A204.1 (cell line): ENCODE measurements at regions not wholly inside any gene's neighbourhood (a gene's known extent, or its start where the extent isn't known, plus 50 kb on each side); places are given as distances from the start of the nearest gene placed in this dataset.

Experiments
- FAIRE-seq: peaks from 2 replicates; lab custom pipeline; 2012; peaks lifted over from hg19 to GRCh38; lab: Jason Lieb, UNC

DNA sequence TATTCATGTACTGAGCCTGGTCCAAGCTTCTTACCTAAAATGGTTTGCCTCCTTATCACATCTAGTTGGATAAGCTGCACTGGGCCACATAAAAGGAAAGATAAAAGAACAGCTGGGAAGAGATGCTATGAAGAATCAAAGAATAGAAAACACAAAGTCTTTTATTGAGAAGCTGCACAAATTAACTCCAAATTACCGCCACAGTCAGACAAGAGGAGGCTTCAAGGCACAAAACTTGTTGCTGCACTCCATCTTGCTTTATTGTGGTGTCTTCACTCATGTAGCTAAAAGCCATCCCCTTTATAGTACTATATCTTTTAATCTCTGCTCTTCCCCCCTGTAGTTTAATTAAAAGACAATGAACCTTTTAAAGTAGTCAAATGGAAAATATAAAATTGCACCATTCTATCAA lies 330.6 kb upstream of the PMFBP1 start:
- no peak for FAIRE-seq

DNA sequence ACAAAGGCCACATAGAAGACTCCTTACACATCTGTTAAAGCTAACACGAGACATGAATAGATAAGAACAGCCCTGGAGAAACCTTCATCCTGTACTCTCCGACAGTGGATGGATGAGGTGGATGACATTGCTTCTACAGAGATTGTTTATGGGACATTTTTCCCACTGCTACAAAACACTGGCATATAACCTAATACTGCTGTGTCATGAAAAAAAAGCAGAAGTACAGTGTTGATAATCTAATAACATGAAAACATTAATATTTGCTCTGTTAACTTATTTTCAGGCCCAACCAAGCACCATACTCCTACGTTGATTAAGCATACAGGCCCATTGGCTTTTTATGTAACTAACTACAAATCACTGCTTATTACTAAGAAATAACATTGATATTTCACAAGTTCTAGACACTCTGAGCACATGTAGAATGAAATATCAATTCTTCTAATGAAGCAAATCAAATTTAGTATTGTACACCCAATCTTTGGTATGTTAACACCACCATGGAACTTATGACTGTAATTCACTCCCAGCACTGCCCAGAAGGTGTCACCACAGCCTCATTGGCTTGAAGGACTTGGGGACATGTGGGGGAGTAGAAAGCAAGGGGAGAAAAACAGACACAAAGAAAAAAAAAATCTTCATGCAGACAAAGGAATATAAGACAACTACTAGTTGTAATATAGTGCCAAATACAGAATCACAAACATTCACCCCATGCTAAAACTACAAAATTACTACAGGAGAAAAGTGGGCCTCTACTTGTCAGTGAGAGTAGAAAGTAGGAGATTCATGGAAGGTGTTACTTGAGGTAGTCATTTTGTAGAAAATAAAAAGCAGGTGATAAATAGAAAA lies 330.0 kb upstream of the PMFBP1 start:
- peak; percentile 94 for FAIRE-seq

DNA sequence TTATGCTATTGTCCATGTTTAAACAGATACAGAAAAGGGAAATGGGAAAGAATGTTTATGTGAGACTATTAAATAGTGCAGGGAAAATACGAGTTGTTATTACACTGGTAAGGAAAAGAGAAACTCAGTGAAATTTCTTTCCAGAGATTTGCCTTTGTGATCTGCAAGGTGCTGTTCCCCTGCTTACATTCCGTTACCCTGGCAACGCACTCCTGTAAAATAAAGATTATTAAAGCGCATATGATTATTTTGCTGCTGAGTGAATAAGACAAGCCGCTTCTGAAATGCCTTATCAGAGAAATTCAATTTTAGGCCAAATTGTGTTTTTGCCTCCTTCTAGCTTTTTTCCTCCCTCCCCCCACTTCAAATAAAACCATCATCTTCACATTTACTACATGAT lies 328.6 kb upstream of the PMFBP1 start:
- FAIRE-seq: no peak

DNA sequence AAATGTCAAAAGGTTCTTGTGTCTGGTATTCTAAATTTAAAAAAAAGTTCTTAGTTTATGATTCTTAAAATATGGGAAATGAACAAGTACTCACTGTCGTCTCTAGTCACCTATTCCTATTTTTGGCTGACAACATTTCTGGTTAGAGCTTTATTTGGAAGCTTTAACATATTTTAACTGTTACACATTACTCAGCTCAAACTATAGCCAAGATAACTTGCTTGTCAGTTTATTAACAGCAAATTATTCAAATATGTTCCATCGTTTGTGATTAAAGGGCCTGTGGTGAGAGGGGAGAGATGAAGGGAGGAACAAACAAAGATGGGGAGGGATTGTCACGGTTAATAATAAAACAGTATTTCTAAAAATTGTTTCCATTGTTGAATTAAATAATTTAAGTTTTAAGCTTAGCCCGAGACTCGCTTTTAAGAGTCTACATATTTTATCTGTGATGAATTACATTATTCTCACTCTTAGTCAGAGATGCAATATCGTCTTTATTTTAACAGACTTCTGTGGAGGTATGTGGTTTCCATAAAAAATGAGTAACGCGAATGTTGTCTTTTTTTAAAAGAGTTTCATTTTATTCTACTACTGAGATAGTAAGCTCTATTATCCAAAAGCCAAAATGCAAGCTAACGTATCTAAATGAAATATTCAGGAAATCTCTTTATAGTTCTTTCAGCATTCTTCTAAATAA lies 321.9 kb upstream of the PMFBP1 start:
- FAIRE-seq: no peak

DNA sequence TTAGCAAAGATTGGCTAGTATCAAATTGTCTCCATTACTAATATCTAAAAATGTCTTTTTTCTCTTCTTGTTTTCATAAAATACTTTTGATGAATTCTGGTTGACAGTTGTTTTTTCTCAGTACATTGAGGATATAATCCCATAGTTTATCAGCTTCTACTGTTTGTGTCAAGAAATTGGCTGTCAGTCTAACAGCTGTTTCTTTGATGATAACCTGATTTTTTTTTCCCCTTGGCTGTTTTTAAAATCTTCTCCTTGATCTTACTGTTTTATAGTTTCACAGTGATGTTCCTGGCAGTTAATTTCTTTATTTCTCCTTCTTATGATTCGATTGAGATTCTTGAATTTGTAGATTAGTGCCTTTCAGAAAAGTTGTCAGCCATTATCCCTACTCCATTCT lies 315.3 kb upstream of the PMFBP1 start:
- no peak for FAIRE-seq

DNA sequence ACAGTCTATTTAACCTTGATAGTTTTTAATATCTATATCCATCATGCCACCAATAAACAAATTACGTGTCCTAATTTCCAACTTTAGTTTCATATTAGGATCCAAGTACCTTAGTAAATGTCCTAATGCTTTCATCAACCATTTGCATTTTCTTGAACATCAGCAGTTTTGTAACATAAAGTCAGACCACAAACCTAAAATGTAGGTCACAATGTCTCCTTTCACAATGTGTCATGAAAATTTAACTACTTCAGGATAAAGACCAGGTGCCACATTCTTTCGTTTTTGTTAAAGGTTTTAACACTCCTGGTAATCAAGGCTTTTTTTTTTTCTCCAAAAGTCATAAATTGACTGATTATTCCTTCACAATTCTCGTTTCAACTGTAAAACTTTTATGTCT lies 310.7 kb upstream of the PMFBP1 start:
- no peak for FAIRE-seq

DNA sequence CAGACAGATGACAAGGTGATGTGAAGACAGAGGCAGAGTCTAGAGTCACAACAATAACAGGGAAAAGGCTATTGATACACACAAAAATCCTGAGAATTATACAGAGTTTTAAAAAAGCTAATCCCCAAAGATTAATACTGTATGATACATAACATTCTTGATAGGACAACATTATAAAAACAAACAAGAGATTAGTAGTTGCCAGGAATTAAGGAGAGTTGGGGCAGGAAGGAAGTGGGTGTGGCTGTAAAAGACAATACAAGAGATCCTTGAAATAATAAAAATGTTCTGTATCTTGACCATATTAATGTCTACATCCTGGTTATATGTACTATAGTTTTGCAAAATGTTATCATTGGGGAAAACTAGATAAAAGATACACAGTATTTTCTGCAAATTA lies 309.5 kb upstream of the PMFBP1 start:
- FAIRE-seq: no peak

DNA sequence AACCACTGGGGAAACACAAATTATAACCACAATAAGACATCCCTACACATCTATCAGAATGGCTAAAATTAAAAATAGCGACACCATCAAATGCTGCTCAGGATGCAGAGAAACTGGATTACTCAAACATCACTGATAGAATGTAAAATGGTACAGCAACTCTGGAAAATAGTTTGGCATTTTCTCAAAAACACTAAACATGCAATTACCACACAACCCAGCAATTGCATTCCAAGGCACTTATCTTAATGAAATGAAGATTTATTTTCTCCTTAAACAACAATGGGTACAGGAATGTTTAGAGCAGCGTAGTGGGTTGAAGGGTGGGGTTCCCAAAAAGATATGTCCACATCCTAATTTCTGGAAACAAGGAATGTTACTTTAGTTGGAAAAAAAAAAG lies 309.0 kb upstream of the PMFBP1 start:
- no peak for FAIRE-seq

DNA sequence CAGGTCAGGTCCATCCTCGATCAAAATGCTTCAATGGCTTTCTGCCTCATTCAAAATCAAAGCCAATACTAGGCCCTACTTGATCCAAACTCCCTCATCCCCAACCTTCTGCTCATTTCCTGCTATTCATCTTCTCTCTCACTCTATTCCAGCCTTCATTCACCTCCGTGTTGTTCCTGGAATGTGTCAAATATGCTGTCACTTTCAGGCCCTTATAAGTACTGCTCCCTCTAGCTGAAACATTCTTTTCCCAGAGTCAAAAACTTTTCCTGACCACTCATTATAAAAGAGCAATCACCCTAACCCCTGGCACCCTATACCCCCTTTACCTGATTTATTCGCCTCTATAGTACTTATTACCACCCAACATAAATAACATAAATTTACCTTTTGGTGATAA lies 303.7 kb upstream of the PMFBP1 start:
- no peak for FAIRE-seq

DNA sequence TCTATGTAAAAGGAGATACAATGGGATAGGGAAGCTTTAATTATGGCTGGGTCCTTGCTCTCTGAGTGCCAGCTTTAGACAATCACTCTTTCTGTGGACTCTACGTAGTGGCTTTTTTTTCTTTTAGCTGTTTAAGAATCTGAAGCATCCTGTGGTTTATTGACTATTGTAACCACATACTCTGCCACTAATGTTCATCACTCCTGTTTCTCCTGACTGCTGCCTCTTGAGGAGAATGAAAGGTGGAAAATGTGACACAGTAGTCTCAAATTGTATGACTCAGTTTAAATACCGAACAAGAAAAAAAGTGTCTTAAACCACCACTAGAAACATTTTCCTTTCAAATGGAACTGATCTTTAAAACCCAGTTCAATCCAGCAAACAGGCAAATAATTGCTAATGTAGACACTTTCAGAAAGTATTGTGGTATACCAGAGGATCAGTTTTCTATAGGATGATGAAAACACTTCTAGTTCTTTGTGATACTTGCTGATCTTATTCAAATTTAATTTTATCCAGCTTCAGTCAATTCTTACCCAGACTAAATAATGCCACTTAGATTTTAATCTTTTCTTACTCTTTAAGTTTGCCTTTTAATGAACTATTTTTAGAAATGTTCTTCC lies 302.7 kb upstream of the PMFBP1 start:
- FAIRE-seq: no peak

DNA sequence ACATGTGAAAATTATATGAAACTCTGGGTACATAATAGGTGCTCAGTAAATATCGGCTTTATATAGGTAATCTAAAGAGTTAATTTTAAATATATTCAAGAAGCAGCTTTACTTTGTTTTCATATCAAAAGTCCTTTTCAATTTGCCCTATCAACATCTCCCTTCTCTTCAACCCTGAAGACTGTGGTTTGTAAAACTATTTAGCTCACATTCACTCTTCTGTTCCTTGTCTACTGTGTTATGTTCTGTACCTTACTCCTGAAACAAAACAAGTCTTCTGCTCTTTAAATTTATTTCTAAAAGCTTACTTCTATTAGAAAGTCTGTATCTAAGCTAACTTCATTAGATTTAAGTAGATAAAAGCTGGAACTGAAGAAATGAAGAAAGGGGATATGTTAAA lies 301.7 kb upstream of the PMFBP1 start:
- FAIRE-seq: no peak

DNA sequence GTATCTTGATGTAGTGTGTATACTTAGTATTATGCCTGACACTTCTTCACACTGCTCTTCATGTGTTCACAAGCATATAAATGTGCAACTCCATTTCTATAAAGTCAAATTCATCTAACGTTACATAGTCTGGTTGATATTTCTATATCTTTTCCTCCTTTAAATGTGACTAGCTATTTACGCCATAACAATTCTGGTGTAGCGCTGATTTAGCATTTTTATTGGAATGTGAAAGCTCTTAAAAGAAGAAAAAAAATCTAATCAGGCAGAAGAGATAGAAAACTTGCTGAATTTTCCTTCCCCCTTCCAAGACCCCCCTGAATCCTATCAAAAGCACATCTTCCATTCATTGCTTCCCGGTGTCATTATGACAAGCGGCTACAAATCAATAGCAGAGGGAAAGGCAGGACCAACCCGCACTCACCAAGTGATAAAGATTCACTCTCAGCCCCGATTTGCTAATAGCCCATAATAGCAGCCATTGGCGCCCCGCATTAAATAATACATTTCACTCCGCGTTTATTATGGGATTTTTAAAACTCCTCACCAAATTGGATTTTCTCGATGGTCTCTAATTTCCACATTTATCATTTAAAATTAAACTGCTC lies 299.5 kb upstream of the PMFBP1 start:
- no peak for FAIRE-seq

DNA sequence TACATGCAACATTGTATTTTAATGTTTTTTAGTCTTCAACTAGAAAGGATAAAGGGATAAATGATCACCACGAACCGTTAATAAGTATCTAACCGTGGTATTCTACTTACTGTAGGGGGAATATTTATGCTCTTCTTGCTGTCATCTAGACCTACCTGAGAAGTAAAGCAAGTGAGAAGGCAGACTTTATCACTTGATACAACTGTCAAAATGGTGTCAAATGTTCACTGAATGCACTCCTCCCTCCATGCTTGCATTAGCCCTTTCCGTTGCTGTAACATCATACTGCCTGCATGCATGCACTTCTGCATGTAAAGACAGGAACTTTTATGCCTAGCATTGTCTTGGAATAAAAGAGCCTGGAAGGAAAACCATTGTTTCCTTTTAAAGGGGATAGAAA lies 298.6 kb upstream of the PMFBP1 start:
- FAIRE-seq: no peak

DNA sequence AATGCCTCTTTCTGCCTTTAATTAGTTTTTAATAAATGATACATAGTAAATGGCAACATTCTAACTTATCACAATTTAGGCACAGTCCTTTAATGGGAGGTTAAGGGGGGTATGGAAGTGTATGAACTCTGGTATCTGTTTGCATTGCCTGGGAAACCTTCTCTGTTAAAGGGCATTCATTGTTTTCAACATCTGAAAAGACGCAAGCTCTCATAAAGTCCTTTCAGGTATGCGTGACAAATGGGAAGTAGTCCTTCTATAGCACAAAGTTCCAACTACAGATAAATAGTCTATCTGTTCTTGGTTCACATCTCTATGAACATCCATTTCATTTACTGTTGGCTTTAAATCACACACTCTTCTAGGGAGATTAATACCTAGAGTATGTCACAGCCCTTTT lies 298.0 kb upstream of the PMFBP1 start:
- FAIRE-seq: no peak

DNA sequence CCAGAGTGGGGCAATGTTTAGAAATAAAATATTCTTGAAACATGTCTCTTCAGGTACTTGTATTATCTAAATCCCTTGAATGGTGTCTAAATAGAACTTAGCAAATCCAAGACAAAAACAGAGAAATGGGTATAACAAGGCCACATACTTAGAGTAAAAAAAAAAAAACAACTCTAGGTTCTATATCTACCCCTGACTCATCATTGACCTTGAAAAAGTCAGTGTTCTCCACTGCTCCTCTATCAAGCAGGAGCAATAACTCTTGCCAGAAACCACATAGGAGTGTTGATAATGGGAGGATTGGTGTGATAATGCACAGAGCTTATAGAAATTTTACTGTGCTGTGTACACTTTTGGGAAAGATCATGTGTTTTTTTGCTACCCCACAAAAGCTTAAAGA lies 296.6 kb upstream of the PMFBP1 start:
- FAIRE-seq: no peak

DNA sequence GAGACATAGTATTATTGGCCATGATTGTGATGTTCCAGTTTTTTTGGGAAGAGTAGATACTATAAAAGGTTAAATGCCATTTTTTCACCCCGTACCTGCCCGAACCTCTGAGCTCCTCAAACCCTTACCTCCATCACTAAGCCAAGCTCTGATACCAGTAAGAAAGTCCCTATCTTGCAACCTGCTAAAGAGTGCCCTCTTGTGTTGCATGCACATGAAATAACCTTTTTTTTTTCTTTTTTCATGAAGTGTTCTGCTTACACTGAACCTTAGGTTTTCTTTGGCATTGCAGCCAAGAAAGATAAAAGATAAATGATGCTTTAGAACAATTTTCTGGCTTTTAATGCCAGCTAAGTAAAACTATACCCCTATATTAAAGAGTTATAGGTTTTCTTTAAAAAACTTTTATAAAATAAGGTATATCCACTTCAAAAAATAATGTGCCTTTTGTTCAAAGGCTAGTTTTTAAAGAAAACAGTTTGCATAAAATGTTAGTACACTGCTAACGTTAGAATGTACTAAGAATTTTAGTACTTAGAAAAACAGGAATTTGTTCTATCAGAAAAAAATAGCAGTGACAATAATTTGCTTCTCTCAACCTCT lies 295.3 kb upstream of the PMFBP1 start:
- peak; percentile 88 for FAIRE-seq

DNA sequence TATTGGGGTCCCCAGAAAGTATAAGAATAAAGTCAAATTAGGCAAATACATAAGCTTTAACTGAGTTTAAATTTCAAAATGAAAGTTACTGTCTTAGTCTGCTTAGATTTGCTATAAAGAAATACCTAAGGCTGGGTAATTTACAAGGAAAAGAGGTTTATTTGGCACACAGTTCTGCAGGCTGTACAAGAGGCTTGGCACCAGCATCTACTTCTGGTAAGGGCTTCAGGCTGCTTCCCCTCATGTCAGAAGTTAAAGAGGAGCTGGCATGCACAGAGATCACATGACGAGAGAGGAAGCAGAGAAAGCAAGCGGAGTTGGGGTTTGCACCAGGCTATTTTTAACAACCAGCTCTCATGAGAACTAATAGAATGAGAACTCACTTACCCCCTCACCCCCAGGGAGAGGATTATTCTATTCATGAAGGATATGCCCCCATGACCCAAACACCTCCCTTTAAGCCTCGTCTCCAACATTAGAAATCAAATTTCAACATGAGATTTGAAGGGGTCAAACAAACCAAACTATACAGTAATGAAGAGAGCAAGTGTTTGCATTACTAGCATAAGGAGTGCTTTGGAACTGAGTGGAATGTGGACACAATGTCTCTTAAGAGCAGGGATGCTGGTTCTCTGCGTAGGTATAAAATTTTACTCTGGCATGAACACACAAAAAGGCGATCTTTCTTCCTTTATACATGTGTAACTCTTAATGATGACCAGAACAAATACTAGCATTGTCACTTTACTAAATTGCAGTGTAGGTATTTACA lies 292.8 kb upstream of the PMFBP1 start:
- no peak for FAIRE-seq

DNA sequence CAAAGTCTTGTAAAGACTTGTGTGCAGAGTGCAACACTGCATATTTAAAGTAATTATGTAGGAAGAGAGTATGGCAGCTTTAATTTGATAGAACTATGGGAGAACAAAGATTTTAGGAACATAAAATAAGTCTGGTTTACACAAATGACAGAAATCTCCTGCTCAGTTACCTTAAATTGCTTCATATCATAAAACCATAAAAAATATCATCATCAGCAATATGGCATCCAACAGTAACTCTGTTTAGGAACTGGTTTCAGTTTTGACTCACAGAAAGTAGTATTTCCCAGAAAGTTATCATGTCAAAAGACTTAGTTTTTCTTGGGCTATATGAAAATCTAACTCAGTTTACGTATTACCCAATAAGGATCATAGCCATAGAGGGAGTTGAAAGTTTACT lies 292.1 kb upstream of the PMFBP1 start:
- FAIRE-seq: no peak

DNA sequence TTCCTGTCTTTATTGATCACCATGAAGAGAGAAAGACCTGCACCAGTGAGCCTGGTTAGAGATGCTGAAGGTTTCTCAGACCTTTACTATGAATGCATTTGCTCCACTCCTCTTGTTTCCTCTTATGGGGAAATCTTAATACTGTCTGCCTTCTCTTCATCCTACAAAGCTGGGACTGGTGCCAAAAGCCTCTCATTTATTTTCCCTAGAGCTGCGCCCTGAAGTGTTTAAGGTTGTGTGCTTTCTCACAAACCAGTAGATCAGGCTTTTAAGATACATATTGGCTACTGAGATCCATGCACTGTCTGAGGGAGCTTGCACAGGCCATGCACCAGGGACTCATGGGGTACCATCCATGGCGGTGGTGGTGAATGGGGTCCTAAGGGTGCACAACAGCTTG lies 286.1 kb upstream of the PMFBP1 start:
- FAIRE-seq: no peak

DNA sequence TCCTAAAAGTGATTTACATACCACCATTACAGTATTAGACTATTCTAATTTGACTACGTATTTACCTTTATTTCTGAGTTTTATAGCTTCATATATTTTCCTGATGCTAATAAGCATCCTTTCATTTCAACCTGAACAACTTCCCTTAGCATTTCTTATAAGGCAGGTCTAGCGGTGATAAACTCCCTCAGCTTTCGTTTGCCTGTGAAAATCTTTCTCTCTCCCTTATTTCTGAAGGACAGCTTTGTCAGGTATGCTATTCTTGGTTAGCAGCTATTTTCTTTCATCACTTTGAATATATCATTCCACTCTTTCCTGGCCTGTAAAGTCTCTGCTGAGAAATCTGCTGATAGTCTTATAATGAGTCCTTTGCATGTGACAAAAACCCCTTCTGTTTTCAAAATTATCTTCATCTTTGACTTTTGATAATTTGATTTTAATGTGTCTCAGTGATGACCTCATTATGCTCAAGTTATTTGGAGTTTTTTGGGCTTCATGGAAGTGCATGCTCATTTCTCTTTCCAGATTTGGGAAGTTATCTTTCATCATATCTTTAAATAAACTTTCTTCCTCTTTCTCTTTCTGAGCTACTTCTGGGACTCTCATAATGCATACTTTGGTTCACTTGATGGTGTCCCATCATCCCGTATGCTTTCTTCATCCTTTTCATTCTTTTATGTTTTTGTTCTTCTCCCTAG lies 285.4 kb upstream of the PMFBP1 start:
- FAIRE-seq: no peak
